GM12891 (cell line): ENCODE measurements at regions not wholly inside any gene's neighbourhood (a gene's known extent, or its start where the extent isn't known, plus 50 kb on each side); places are given as distances from the start of the nearest gene placed in this dataset.
"Not testable (repeated sequence)": the region's sequence is repeated elsewhere in the genome, so short reads cannot be mapped to it uniquely, and the experiment has no call there.

Source experiments
- DNase-seq: peaks from one replicate; pipeline ENCODE4 v3.0.0; 2011; ENCODE audit warnings: low spot score; ENCODE audit not compliant: insufficient read length
- FAIRE-seq: peaks from 2 replicates; lab custom pipeline; 2011; peaks lifted over from hg19 to GRCh38; lab: Jason Lieb, UNC
- PAX5 ChIP-seq: IDR thresholded peaks from 2 replicates; pipeline ENCODE4 v1.6.1; 2011; ENCODE audit warnings: low read length, moderate library complexity, mild to moderate bottlenecking; ENCODE audit not compliant: insufficient read depth, severe bottlenecking
- POLR2A ChIP-seq: IDR thresholded peaks from 2 replicates; pipeline ENCODE4 v1.6.1; 2011; ENCODE audit warnings: low read depth, low read length, control low read depth
- POLR2AphosphoS5 ChIP-seq: IDR thresholded peaks from 2 replicates; pipeline ENCODE4 v1.6.1; 2011; ENCODE audit warnings: low read depth, low read length, control low read depth
- POU2F2 ChIP-seq: IDR thresholded peaks from 2 replicates; pipeline ENCODE4 v1.6.1; 2011; ENCODE audit warnings: low read depth, mild to moderate bottlenecking, control low read depth, low read length, moderate library complexity
- SPI1 ChIP-seq: IDR thresholded peaks from 2 replicates; pipeline ENCODE4 v1.6.1; 2011; ENCODE audit warnings: low read depth, low read length, control low read depth
- TAF1 ChIP-seq: IDR thresholded peaks from 2 replicates; pipeline ENCODE4 v1.6.1; 2011; ENCODE audit warnings: low read depth, low read length, control low read depth

DNA sequence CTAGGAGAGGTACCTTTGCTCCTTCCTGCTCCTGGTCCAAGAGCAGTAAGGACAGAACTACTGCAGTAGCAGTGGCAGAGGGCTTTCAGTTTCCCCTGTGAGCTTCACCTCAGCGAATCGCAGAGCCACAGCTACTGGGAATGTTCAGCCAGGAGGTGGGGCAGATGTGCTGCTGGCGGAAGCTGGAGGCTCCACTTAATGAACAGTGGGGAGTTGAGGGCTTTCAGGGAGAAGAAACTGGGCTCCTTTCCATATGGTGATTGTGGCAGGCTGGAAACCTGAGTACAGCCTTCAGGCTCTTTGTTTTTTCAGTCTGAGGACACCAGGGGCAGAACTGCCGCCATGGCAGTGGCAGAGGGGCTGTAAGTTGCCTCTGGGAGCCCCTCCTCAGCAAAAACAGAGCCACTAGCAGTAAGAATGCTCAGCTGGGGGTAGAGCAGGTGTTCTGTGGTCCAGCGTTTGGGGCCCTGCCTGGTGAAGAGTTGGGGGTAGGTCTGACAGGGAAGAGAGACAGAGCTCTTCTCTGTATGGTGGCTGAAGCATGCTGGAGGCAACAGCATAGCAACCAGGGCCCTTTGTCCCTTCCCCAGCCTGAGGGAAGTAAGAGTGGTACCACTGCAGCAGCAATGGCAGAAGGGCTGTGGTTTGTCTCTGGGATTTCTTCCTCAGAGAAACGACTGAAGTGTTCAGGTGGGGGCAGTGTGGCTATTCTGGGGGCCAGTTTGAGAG, 106.0 kb upstream of the GRXCR1 start:
- FAIRE-seq (no peak), DNase-seq (no peak)
- TF ChIP-seq SPI1 (no peak), POLR2A (no peak), POU2F2 (no peak), PAX5 (no peak), TAF1 (no peak), POLR2AphosphoS5 (no peak)

- TF ChIP-seq TAF1 = no peak
- TF ChIP-seq POLR2A = no peak
- TF ChIP-seq PAX5 = no peak
- TF ChIP-seq POU2F2 = no peak
- TF ChIP-seq SPI1 = no peak
- no peak for TF ChIP-seq POLR2AphosphoS5
Measured at GRCh38 chr4:42785817-42786216, 106.7 kb upstream of the GRXCR1 start.

GRCh38 chr4:42781315-42781714, 111.2 kb upstream of the GRXCR1 start:
- no peak for TF ChIP-seq SPI1
- no peak for TF ChIP-seq POLR2A
- TF ChIP-seq PAX5 = no peak
- no peak for TF ChIP-seq TAF1
- TF ChIP-seq POLR2AphosphoS5 = no peak
- no peak for TF ChIP-seq POU2F2
- DNase-seq (no peak), FAIRE-seq (no peak)

More at GRCh38 chr4:42785817-42786216, 106.7 kb upstream of the GRXCR1 start:
- FAIRE-seq (no peak), DNase-seq (no peak)

GRCh38 chr4:42778349-42778748, 114.2 kb upstream of the GRXCR1 start:
- TF ChIP-seq POLR2A (no peak), POLR2AphosphoS5 (no peak), TAF1 (no peak), SPI1 (no peak), PAX5 (no peak), POU2F2 (no peak)
- no peak for DNase-seq
- FAIRE-seq = no peak

DNA sequence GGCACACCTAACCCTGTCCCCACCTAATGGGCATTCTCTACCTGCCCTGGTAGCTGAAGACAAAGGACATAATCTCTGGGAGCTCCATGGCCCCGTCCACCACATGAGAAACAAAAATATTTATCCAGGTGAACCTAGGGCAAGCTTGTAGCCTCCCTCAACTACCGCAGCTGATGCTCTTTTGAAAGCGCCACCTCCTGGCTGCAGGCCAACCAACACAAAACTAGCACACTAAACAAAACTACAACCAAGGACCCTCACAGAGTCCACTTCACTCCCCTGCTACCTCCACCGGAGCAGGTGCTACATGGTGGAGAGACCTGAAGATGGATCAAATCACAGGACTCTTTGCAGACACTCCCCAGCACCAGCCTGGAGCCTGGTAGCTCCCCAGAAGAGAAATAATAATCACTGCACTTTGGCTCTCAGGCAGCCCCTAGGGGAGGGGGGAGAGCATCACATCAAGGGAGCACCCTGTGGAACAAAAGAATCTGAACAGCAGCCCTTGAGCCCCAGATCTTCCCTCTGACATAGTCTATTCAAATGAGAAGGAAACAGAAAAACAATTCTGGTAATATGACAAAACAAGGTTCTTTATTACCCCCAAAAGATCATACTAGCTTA, 111.3 kb upstream of the ATP8A1 start:
- TF ChIP-seq SPI1 (no peak), PAX5 (no peak), POU2F2 (no peak), POLR2A (no peak), TAF1 (no peak), POLR2AphosphoS5 (no peak)
- DNase-seq = no peak
- no peak for FAIRE-seq

DNA sequence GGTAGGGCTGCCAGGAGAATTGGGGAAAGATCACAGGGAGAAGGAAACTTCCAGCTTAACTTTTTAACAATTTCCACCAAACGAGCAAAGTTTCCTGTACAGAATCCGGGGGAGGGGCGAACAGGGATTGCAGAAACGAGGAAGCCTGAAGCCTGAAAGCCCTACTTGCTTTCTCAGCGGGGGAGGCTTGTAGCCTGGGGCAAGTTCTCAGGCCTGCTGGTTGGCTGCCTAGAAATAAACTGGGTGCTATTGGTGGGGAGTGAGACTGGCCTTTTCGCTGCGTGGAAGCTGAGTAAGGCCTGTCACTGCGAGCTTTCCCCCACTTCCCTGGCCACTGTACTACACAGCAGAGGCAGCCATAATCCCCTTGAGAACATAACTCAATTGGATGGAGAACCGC, 110.8 kb upstream of the ATP8A1 start:
- TF ChIP-seq POLR2AphosphoS5 (no peak), POLR2A (no peak), POU2F2 (no peak), PAX5 (no peak), TAF1 (no peak), SPI1 (no peak)
- no peak for DNase-seq
- FAIRE-seq = no peak

GRCh38 chr4:42761804-42762203, 104.9 kb upstream of the ATP8A1 start:
- TF ChIP-seq PAX5 (no peak), TAF1 (no peak), SPI1 (no peak), POLR2A (no peak), POLR2AphosphoS5 (no peak), POU2F2 (no peak)
- FAIRE-seq (no peak), DNase-seq (no peak)

DNA sequence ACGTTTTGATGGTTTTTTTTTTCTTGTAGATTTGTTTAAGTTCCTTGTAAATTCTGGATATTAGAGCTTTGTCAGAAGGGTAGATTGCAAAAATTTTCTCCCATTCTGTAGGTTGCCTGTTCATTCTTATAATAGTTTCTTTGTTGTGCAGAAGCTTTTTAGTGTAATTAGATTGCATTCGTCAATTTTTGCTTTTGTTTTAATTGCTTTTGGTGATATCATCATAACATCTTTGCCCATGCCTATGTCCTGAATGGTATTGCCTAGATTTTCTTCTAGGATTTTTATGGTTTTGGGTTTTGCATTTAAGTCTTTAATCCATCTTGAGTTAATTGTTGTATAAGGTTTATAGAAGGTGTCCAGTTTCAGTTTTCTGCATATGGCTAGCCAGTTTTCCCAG, 98.1 kb upstream of the ATP8A1 start:
- not testable (repeated sequence) for DNase-seq, FAIRE-seq

GRCh38 chr4:42751587-42751986, 94.7 kb upstream of the ATP8A1 start:
- TF ChIP-seq POU2F2 = no peak
- no peak for TF ChIP-seq POLR2AphosphoS5
- TF ChIP-seq POLR2A = no peak
- TF ChIP-seq TAF1 = no peak
- TF ChIP-seq SPI1 = no peak
- FAIRE-seq = no peak

More at GRCh38 chr4:42751587-42751986, 94.7 kb upstream of the ATP8A1 start:
- no peak for DNase-seq
